ENCODE measurements at regions not wholly inside any gene's neighbourhood (a gene's known extent, or its start where the extent isn't known, plus 50 kb on each side); places are given as distances from the start of the nearest gene placed in this dataset.

DNA sequence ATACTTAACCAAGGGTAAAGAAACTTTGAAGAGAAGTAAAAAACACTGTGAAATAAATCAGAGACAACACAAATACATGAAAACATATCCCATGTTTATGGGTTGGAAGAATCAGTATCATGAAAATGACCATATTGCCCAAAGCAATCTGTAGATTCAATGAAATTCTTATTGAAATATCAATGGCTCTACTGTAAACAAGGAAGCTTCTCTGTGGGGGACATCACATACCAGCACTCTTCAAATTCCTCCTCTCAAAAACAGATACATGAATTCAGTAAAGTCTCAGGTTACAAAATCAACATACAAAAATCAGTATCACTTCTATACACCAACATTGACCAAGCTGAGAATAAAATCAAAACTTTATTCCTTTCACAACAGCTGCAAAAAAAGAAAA lies 63.5 kb upstream of the CNTNAP5 start:
- no peaks in the 10 kb centered on the region for H3K4me1 ChIP-seq
- intact Hi-C loops (cut with DNase I), result no loop called here
- H3K27ac ChIP-seq, result no peak overlapping the region
- no peaks in the 10 kb centered on the region for H3K9me3 ChIP-seq
- H3K4me3 ChIP-seq, result no peak overlapping the region
- no peak for TF ChIP-seq CTCF (IDR thresholded peaks at IDR 0.05)
- ATAC-seq (no peak), DNase-seq (no peak)
- no peaks in the 10 kb centered on the region for H3K27me3 ChIP-seq
- H3K36me3 ChIP-seq, result no peaks in the 10 kb centered on the region

GRCh38 chr2:123971564-123972318 lies 53.3 kb upstream of the CNTNAP5 start:
- no peaks in the 10 kb centered on the region for H3K4me1 ChIP-seq
- no peaks in the 10 kb centered on the region for H3K27me3 ChIP-seq
- no peak overlapping the region for H3K27ac ChIP-seq
- no peak for TF ChIP-seq CTCF (IDR thresholded peaks at IDR 0.05)
- no peak overlapping the region for H3K4me3 ChIP-seq
- intact Hi-C loops (cut with DNase I), result no loop called here
- H3K36me3 ChIP-seq, result no peaks in the 10 kb centered on the region
- ATAC-seq (no peak), DNase-seq (no peak)
- no peaks in the 10 kb centered on the region for H3K9me3 ChIP-seq
